ENCODE measurements at regions not wholly inside any gene's neighbourhood (a gene's known extent, or its start where the extent isn't known, plus 50 kb on each side); places are given as distances from the start of the nearest gene placed in this dataset.
A peak's percentile ranks its signal among the peaks of the same experiment; 100 is the strongest.

- peaks cover 5 to 13% of the 10 kb centered on the region in 2 donors for H3K4me1 ChIP-seq (ENCODE audit: control insufficient read depth in 1 of 2, low read depth in 2 of 2)
- no peaks in the 10 kb centered on the region for H3K27me3 ChIP-seq (replicated peaks; ENCODE audit: insufficient read depth)
- no peak for TF ChIP-seq CTCF (IDR thresholded peaks at IDR 0.05)
- H3K4me3 ChIP-seq: no peak overlapping the region
- ATAC-seq (ENCODE audit: insufficient number of reproducible peaks, low FRiP score, low read depth): no peak
- H3K27ac ChIP-seq: no peak overlapping the region
- no peaks in the 10 kb centered on the region for H3K36me3 ChIP-seq
- DNase-seq (ENCODE audit: low spot score): no peak
- no peaks in the 10 kb centered on the region for H3K9me3 ChIP-seq
Measured at GRCh38 chr6:156691018-156691417, 86.2 kb upstream of the ARID1B start.

- no peak for DNase-seq (ENCODE audit: low spot score)
- Histone ChIP-seq H3K36me3 (no peaks in the 10 kb centered on the region), H3K27ac (no peak overlapping the region), H3K9me3 (no peaks in the 10 kb centered on the region), H3K27me3 (replicated peaks; ENCODE audit: insufficient read depth) (no peaks in the 10 kb centered on the region), H3K4me1 (ENCODE audit: control insufficient read depth in 1 of 2, low read depth in 2 of 2) (peaks cover 8 to 20% of the 10 kb centered on the region in 2 donors), H3K4me3 (no peak overlapping the region)
- TF ChIP-seq CTCF (IDR thresholded peaks at IDR 0.05): no peak
- ATAC-seq (ENCODE audit: insufficient number of reproducible peaks, low FRiP score, low read depth): no peak
Measured at GRCh38 chr6:156689656-156690055, 87.5 kb upstream of the ARID1B start.

- H3K4me1 ChIP-seq (ENCODE audit: control insufficient read depth in 1 of 2, low read depth in 2 of 2): peaks cover 8 to 20% of the 10 kb centered on the region in 2 donors
- peak overlapping the region; percentile 93 to 94 for H3K27ac ChIP-seq
- no peaks in the 10 kb centered on the region for H3K36me3 ChIP-seq
- no peak overlapping the region for H3K4me3 ChIP-seq
- no peak for DNase-seq (ENCODE audit: low spot score)
- no peak for ATAC-seq (ENCODE audit: insufficient number of reproducible peaks, low FRiP score, low read depth)
- no peak for TF ChIP-seq CTCF (IDR thresholded peaks at IDR 0.05)
- H3K27me3 ChIP-seq (replicated peaks; ENCODE audit: insufficient read depth): no peaks in the 10 kb centered on the region
- no peaks in the 10 kb centered on the region for H3K9me3 ChIP-seq
Measured at GRCh38 chr6:156688620-156688971, 88.6 kb upstream of the ARID1B start.

GRCh38 chr6:156687789-156688619 is 89.2 kb upstream of the ARID1B start:
- DNase-seq (ENCODE audit: low spot score) (no peak), ATAC-seq (ENCODE audit: insufficient number of reproducible peaks, low FRiP score, low read depth) (peak; percentile 22)
- peaks cover 8 to 20% of the 10 kb centered on the region in 2 donors for H3K4me1 ChIP-seq (ENCODE audit: control insufficient read depth in 1 of 2, low read depth in 2 of 2)
- no peaks in the 10 kb centered on the region for H3K27me3 ChIP-seq (replicated peaks; ENCODE audit: insufficient read depth)
- H3K36me3 ChIP-seq: no peaks in the 10 kb centered on the region
- H3K4me3 ChIP-seq: peak overlapping the region; percentile 77
- TF ChIP-seq CTCF (IDR thresholded peaks at IDR 0.05): no peak
- H3K9me3 ChIP-seq: no peaks in the 10 kb centered on the region
- H3K27ac ChIP-seq: peak overlapping the region; percentile 93 to 94

- no peaks in the 10 kb centered on the region for H3K9me3 ChIP-seq
- H3K4me3 ChIP-seq: peak overlapping the region; percentile 77
- peak overlapping the region; percentile 93 to 94 for H3K27ac ChIP-seq
- H3K36me3 ChIP-seq: no peaks in the 10 kb centered on the region
- no peak for TF ChIP-seq CTCF (IDR thresholded peaks at IDR 0.05)
- DNase-seq (ENCODE audit: low spot score) (peak; percentile 71), ATAC-seq (ENCODE audit: insufficient number of reproducible peaks, low FRiP score, low read depth) (peak; percentile 82)
- H3K4me1 ChIP-seq (ENCODE audit: control insufficient read depth in 1 of 2, low read depth in 2 of 2): peaks cover 8 to 20% of the 10 kb centered on the region in 2 donors
- H3K27me3 ChIP-seq (replicated peaks; ENCODE audit: insufficient read depth): no peaks in the 10 kb centered on the region
Measured at GRCh38 chr6:156686995-156687788, 90.0 kb upstream of the ARID1B start.

All from thoracic aorta (tissue), 2 donors.